Mesenchymal stem cell (in vitro differentiated cells and primary cell): ENCODE measurements at regions not wholly inside any gene's neighbourhood (a gene's known extent, or its start where the extent isn't known, plus 50 kb on each side); places are given as distances from the start of the nearest gene placed in this dataset.
"Not testable (repeated sequence)": the region's sequence is repeated elsewhere in the genome, so short reads cannot be mapped to it uniquely, and the experiment has no call there.

ENCODE experiments used
- DNase-seq: peaks from one replicate; pipeline ENCODE4 v3.0.0-alpha.2; 2013
- H2AFZ ChIP-seq: one replicate; pipeline ENCODE4 v1.6.1; 2013; ENCODE audit warnings: low read depth, mild to moderate bottlenecking, control low read depth, inconsistent platforms, low read length, moderate library complexity
- H2AK5ac ChIP-seq: 2 replicates; pipeline ENCODE4 v1.6.1; 2013; ENCODE audit warnings: low read length, moderate library complexity, mild to moderate bottlenecking, inconsistent platforms; ENCODE audit not compliant: severe bottlenecking
- H2BK120ac ChIP-seq: one replicate; pipeline ENCODE4 v1.6.1; 2013; ENCODE audit warnings: low read depth, mild to moderate bottlenecking, inconsistent platforms, low read length, moderate library complexity
- H2BK12ac ChIP-seq, 2 experiments: one replicate each; pipeline ENCODE4 v1.6.1; 2013; ENCODE audit warnings: inconsistent platforms in 2 of 2, low read length in 2 of 2, mild to moderate bottlenecking in 2 of 2, moderate library complexity in 2 of 2, control low read depth in 1 of 2
- H2BK15ac ChIP-seq: one replicate; pipeline ENCODE4 v1.6.1; 2013; ENCODE audit warnings: mild to moderate bottlenecking, low read depth, inconsistent platforms; ENCODE audit not compliant: poor library complexity, severe bottlenecking
- H2BK5ac ChIP-seq: 2 replicates; pipeline ENCODE4 v1.6.1; 2013; ENCODE audit warnings: low read depth, mild to moderate bottlenecking, low read length, control low read depth, inconsistent platforms; ENCODE audit not compliant: poor library complexity, severe bottlenecking
- H3K14ac ChIP-seq, 2 experiments: one replicate each; pipeline ENCODE4 v1.6.1; 2013; ENCODE audit warnings: inconsistent platforms in 2 of 2, low read length in 2 of 2, control low read depth in 1 of 2, mild to moderate bottlenecking in 1 of 2, moderate library complexity in 1 of 2
- H3K18ac ChIP-seq, 2 experiments: one replicate each; pipeline ENCODE4 v1.6.1; 2013; ENCODE audit warnings: inconsistent platforms in 2 of 2, low read length in 2 of 2, control low read depth in 1 of 2, low read depth in 1 of 2, mild to moderate bottlenecking in 1 of 2
- H3K23ac ChIP-seq, 2 experiments: one replicate each; pipeline ENCODE4 v1.6.1; 2013; ENCODE audit warnings: inconsistent platforms in 2 of 2, low read length in 2 of 2, mild to moderate bottlenecking in 2 of 2, moderate library complexity in 2 of 2, control low read depth in 1 of 2
- H3K27ac ChIP-seq: 2 replicates; pipeline ENCODE4 v1.5.1; 2013; ENCODE audit warnings: mild to moderate bottlenecking, moderate library complexity, low read length, control low read depth, inconsistent platforms; ENCODE audit not compliant: poor library complexity, severe bottlenecking
- H3K27me3 ChIP-seq, 2 experiments: 2 replicates each; pipeline versions ENCODE4 v1.6.1 to v1.7.0; 2013; ENCODE audit warnings: low read length in 2 of 2, mild to moderate bottlenecking in 2 of 2, moderate library complexity in 2 of 2, control low read depth in 1 of 2, inconsistent platforms in 1 of 2; ENCODE audit not compliant: control insufficient read depth in 1 of 2, insufficient read depth in 1 of 2
- H3K36me3 ChIP-seq, 2 experiments: 2 replicates each; pipeline versions ENCODE4 v1.6.1 to v1.7.0; 2013; ENCODE audit warnings: low read length in 2 of 2, control low read depth in 1 of 2, inconsistent platforms in 1 of 2, low read depth in 1 of 2, mild to moderate bottlenecking in 1 of 2; ENCODE audit not compliant: insufficient read depth in 2 of 2, control insufficient read depth in 1 of 2
- H3K4ac ChIP-seq, 2 experiments: one replicate each; pipeline ENCODE4 v1.6.1; 2013; ENCODE audit warnings: inconsistent platforms in 2 of 2, low read length in 2 of 2, mild to moderate bottlenecking in 2 of 2, moderate library complexity in 2 of 2, control low read depth in 1 of 2, low read depth in 1 of 2
- H3K4me1 ChIP-seq: 2 replicates; pipeline ENCODE4 v1.6.1; 2013; ENCODE audit warnings: low read depth, low read length, control low read depth; ENCODE audit not compliant: control insufficient read depth, insufficient read depth
- H3K4me2 ChIP-seq: 2 replicates; pipeline ENCODE4 v1.6.1; 2013; ENCODE audit warnings: low read length, mild to moderate bottlenecking, inconsistent platforms; ENCODE audit not compliant: poor library complexity, severe bottlenecking
- H3K4me3 ChIP-seq, 2 experiments: 2 replicates each; pipeline versions ENCODE4 v1.5.1 to v1.7.0; 2013; ENCODE audit warnings: low read length in 2 of 2, mild to moderate bottlenecking in 2 of 2, control low read depth in 1 of 2, low read depth in 1 of 2; ENCODE audit not compliant: insufficient read depth in 1 of 2
- H3K79me1 ChIP-seq: replicated peaks from 2 replicates; pipeline ENCODE4 v1.6.1; 2013; ENCODE audit warnings: mild to moderate bottlenecking, control low read depth, low read length, inconsistent platforms; ENCODE audit not compliant: poor library complexity, severe bottlenecking
- H3K9ac ChIP-seq: 2 replicates; pipeline ENCODE4 v1.7.0; 2013; ENCODE audit warnings: mild to moderate bottlenecking, low read length, moderate library complexity
- H3K9me3 ChIP-seq: 2 replicates; pipeline ENCODE4 v1.7.0; 2013; ENCODE audit warnings: mild to moderate bottlenecking, low read length; ENCODE audit not compliant: control insufficient read depth
- H4K8ac ChIP-seq: one replicate; pipeline ENCODE4 v1.6.1; 2013; ENCODE audit warnings: inconsistent platforms, mild to moderate bottlenecking, low read length, moderate library complexity
- H4K91ac ChIP-seq: one replicate; pipeline ENCODE4 v1.6.1; 2013; ENCODE audit warnings: mild to moderate bottlenecking, low read length, inconsistent platforms
- WGBS: methylation state at CpG from one replicate; pipeline ENCODE4 v1.1.7; 2013; ENCODE audit warnings: mixed read lengths; 5-methylcytosine and 5-hydroxymethylcytosine counted together

- no peak overlapping the region for H3K9ac ChIP-seq
- H2AK5ac ChIP-seq, result no peak overlapping the region
- no peak overlapping the region for H4K91ac ChIP-seq
- no peaks in the 10 kb centered on the region for H3K36me3 ChIP-seq
- H3K27ac ChIP-seq, result no peak overlapping the region
- no peak overlapping the region for H3K23ac ChIP-seq
- H2BK120ac ChIP-seq, result no peak overlapping the region
- DNase-seq, result no peak
- H3K18ac ChIP-seq, result no peak overlapping the region
- no peak overlapping the region for H2BK15ac ChIP-seq
- peaks cover 0 to 30% of the 10 kb centered on the region in 2 experiments for H3K27me3 ChIP-seq
- H3K79me1 ChIP-seq, result no peaks in the 10 kb centered on the region
- no peak overlapping the region for H3K4me2 ChIP-seq
- H2BK5ac ChIP-seq, result no peak overlapping the region
- WGBS, result 59% methylated on average over 2 of the region's 2 CpGs
- no peaks in the 10 kb centered on the region for H3K9me3 ChIP-seq
- H3K4ac ChIP-seq, result no peak overlapping the region
- no peak overlapping the region for H3K14ac ChIP-seq
- no peaks in the 10 kb centered on the region for H3K4me1 ChIP-seq
- H2AFZ ChIP-seq, result no peak overlapping the region
- no peak overlapping the region for H2BK12ac ChIP-seq
- H3K4me3 ChIP-seq, result no peak overlapping the region
- no peak overlapping the region for H4K8ac ChIP-seq
Measured at GRCh38 chr2:44055229-44055628, 59.4 kb upstream of the LRPPRC start.

GRCh38 chr2:44055664-44056063, 59.9 kb upstream of the LRPPRC start:
- Histone ChIP-seq H2BK120ac (no peak overlapping the region), H3K23ac (no peak overlapping the region), H2BK15ac (no peak overlapping the region), H3K4ac (no peak overlapping the region), H2AFZ (no peak overlapping the region), H3K4me1 (no peaks in the 10 kb centered on the region), H3K9ac (no peak overlapping the region), H2BK5ac (no peak overlapping the region), H2BK12ac (no peak overlapping the region), H3K27me3 (peaks cover 0 to 33% of the 10 kb centered on the region in 2 experiments), H4K91ac (no peak overlapping the region), H3K9me3 (no peaks in the 10 kb centered on the region), H3K4me3 (no peak overlapping the region), H3K4me2 (no peak overlapping the region), H4K8ac (no peak overlapping the region), H3K18ac (no peak overlapping the region), H2AK5ac (no peak overlapping the region), H3K79me1 (no peaks in the 10 kb centered on the region), H3K36me3 (no peaks in the 10 kb centered on the region), H3K14ac (no peak overlapping the region), H3K27ac (no peak overlapping the region)
- WGBS, result 85% methylated on average over 7 of the region's 7 CpGs
- DNase-seq, result no peak

GRCh38 chr2:44056947-44057346, 61.2 kb upstream of the LRPPRC start:
- H3K79me1 ChIP-seq, result no peaks in the 10 kb centered on the region
- WGBS, result 78% methylated on average over 2 of the region's 2 CpGs
- H2BK15ac ChIP-seq, result no peak overlapping the region
- H3K4me3 ChIP-seq, result no peak overlapping the region
- no peaks in the 10 kb centered on the region for H3K4me1 ChIP-seq
- H3K23ac ChIP-seq, result no peak overlapping the region
- H3K27me3 ChIP-seq, result peaks cover 0 to 42% of the 10 kb centered on the region in 2 experiments
- H4K91ac ChIP-seq, result no peak overlapping the region
- H2AFZ ChIP-seq, result no peak overlapping the region
- no peak overlapping the region for H3K9ac ChIP-seq
- DNase-seq, result no peak
- no peak overlapping the region for H2BK120ac ChIP-seq
- H4K8ac ChIP-seq, result no peak overlapping the region
- H3K9me3 ChIP-seq, result no peaks in the 10 kb centered on the region
- no peak overlapping the region for H3K18ac ChIP-seq
- no peak overlapping the region for H3K27ac ChIP-seq
- no peak overlapping the region for H3K4me2 ChIP-seq
- H2BK5ac ChIP-seq, result no peak overlapping the region
- no peak overlapping the region for H3K14ac ChIP-seq
- no peak overlapping the region for H2BK12ac ChIP-seq
- no peak overlapping the region for H3K4ac ChIP-seq
- H2AK5ac ChIP-seq, result no peak overlapping the region
- no peaks in the 10 kb centered on the region for H3K36me3 ChIP-seq

GRCh38 chr2:44060286-44060685, 64.5 kb upstream of the LRPPRC start:
- H2BK120ac ChIP-seq, H2AK5ac ChIP-seq, H2BK12ac ChIP-seq, H2AFZ ChIP-seq, H3K4ac ChIP-seq, H3K18ac ChIP-seq, H4K91ac ChIP-seq, H3K4me3 ChIP-seq, H2BK5ac ChIP-seq, H3K27ac ChIP-seq, H4K8ac ChIP-seq, H3K79me1 ChIP-seq, H3K9ac ChIP-seq, H3K36me3 ChIP-seq, H3K14ac ChIP-seq, H3K4me2 ChIP-seq, DNase-seq, H3K23ac ChIP-seq, H3K4me1 ChIP-seq, H2BK15ac ChIP-seq, H3K9me3 ChIP-seq: not testable (repeated sequence)
- WGBS, result 28% methylated on average over 1 of the region's 1 CpG
- H3K27me3 ChIP-seq, result peaks cover 0 to 46% of the 10 kb centered on the region in 2 experiments
